ENCODE measurements at regions not wholly inside any gene's neighbourhood (a gene's known extent, or its start where the extent isn't known, plus 50 kb on each side); places are given as distances from the start of the nearest gene placed in this dataset.

DNA sequence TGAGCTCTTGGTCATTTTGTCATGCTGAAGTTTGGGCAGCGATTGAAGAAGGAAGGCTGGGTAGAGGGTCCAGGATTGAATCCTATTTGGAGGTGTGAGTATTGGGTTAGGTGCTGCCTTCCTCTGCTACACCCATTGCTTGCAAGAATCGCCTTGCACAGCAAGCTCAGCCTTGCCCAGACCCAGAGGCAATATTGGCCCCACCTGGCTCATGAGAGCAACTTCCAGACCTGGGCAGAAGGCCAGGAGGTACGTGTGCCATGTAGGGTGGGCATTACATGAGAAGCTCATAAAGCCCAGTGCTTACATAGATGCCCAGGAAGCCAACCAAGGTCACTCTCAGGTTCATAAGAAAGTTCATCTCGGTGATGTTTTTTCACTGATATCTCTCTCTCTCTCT, 718.0 kb downstream of the EFNB2 start:
- Histone ChIP-seq H3K79me1 (ENCODE audit: low read depth, low read length) (no peaks in the 10 kb centered on the region), H4K5ac (ENCODE audit: insufficient read length, low read depth, low read length) (no peak overlapping the region), H2BK15ac (ENCODE audit: low read length) (0 out of 2 replicates have a peak overlapping the region, but pooled peaks have one; percentile 3), H4K20me1 (replicated peaks in 1 of 2; ENCODE audit: control insufficient read depth in 1 of 2, insufficient read depth in 2 of 2, low read length in 2 of 2) (no peaks in the 10 kb centered on the region), H3K27me3 (replicated peaks in 1 of 4; ENCODE audit: control insufficient read depth in 3 of 4, extremely low read depth in 1 of 4, insufficient read depth in 3 of 4, low read length in 3 of 4) (peaks cover 3 to 13% (median 11%) of the 10 kb centered on the region in 4 experiments; a peak in 5 of 7 replicates), H3K4me3 (ENCODE audit: extremely low read depth in 1 of 4, insufficient read depth in 2 of 4, low read depth in 3 of 4, low read length in 4 of 4) (peak overlapping the region in 1 of 4 experiments; percentile 25; a peak in 1 of 8 replicates), H4K8ac (ENCODE audit: extremely low read depth, insufficient read depth, low read length) (no peak overlapping the region), H3K4ac (replicated peaks; ENCODE audit: insufficient read length, low read depth, low read length) (no peak overlapping the region), H3K4me2 (ENCODE audit: insufficient read depth in 1 of 2, low read depth in 2 of 2, low read length in 2 of 2) (peak overlapping the region; percentile 56 to 59), H3K27ac (ENCODE audit: low read depth, low read length) (no peak overlapping the region), H2AFZ (ENCODE audit: low read length) (no peak overlapping the region), H2BK120ac (replicated peaks; ENCODE audit: low read depth, low read length) (no peak overlapping the region), H3K36me3 (ENCODE audit: control insufficient read depth in 2 of 4, insufficient read depth in 4 of 4, low read length in 3 of 4) (no peaks in the 10 kb centered on the region), H3K23ac (ENCODE audit: insufficient read length) (no peak overlapping the region), H3K9me3 (ENCODE audit: insufficient read depth in 2 of 2, low read depth in 1 of 2, low read length in 1 of 2) (no peaks in the 10 kb centered on the region), H3K14ac (ENCODE audit: insufficient read length) (no peak overlapping the region), H2AK5ac (ENCODE audit: low read depth, low read length) (peak overlapping the region; percentile 57; the same call in 1 of the 2 replicates), H2BK12ac (ENCODE audit: low read depth, low read length) (peak overlapping the region; percentile 78; the same call in 1 of the 2 replicates), H2BK5ac (ENCODE audit: low read depth, low read length) (no peak overlapping the region), H3K9ac (replicated peaks in 1 of 4; ENCODE audit: extremely low read depth in 1 of 4, low read depth in 3 of 4, low read length in 3 of 4) (no peak overlapping the region), H4K91ac (replicated peaks; ENCODE audit: insufficient read length, low read length) (no peak overlapping the region), H2BK20ac (ENCODE audit: low read length) (no peak overlapping the region), H3K56ac (replicated peaks; ENCODE audit: insufficient read length, low read depth, low read length) (no peak overlapping the region), H3K18ac (ENCODE audit: extremely low read depth, low read length) (no peak overlapping the region), H3K23me2 (ENCODE audit: low read depth, low read length) (no peaks in the 10 kb centered on the region; the same call in 1 of the 2 replicates), H3K4me1 (replicated peaks in 1 of 4; ENCODE audit: control insufficient read depth in 3 of 4, insufficient read depth in 4 of 4, low read length in 3 of 4) (peaks cover 4 to 10% (median 7%) of the 10 kb centered on the region in 4 experiments; a peak in 6 of 7 replicates), H3K79me2 (ENCODE audit: control insufficient read depth in 1 of 2, insufficient read depth in 2 of 2, low read length in 2 of 2) (no peaks in the 10 kb centered on the region)
- FAIRE-seq (no peak), DNase-seq (ENCODE audit: low read depth in 1 of 2, low spot score in 2 of 2) (no peak)
- WGBS, 2 experiments (ENCODE audit: extremely low coverage in 1 of 2, insufficient coverage in 1 of 2, insufficient read length in 1 of 2, insufficient replicate concordance in 2 of 2, low coverage in 1 of 2, low lambda C conversion rate in 2 of 2, missing lambda C conversion rate in 1 of 2), result 92% methylated on average over 4 of the region's 4 CpGs; no CpG with 5 or more reads in 1 of the 2 experiments
- ChIA-PET POLR2A (ENCODE audit: partially characterized antibody) (no interaction called here), CTCF (ENCODE audit: partially characterized antibody) (interaction anchor here (0.7 to 1.5 kb wide), 2 partner anchors 18 to 164 kb away, joined by 3 to 5 read pairs; no protein-coding TSS in a partner anchor)
- TF ChIP-seq SRF (IDR thresholded peaks at IDR 0.05; ENCODE audit: low read depth, low read length) (no peak), JUND (IDR thresholded peaks at IDR 0.05; ENCODE audit: low read length) (no peak), HDAC2 (IDR thresholded peaks at IDR 0.05; ENCODE audit: borderline replicate concordance in 1 of 2, low read depth in 2 of 2, low read length in 2 of 2) (no peak), GABPA (IDR thresholded peaks at IDR 0.05; ENCODE audit: borderline replicate concordance, insufficient read depth, low read length) (no peak), NRF1 (IDR thresholded peaks at IDR 0.05; ENCODE audit: low read depth, low read length) (no peak), EP300 (IDR thresholded peaks at IDR 0.05; ENCODE audit: borderline replicate concordance in 1 of 2, low read depth in 2 of 2, low read length in 2 of 2) (no peak), SP1 (IDR thresholded peaks at IDR 0.05; ENCODE audit: low read depth, low read length) (no peak), EZH2 (IDR thresholded peaks at IDR 0.05; ENCODE audit: low read depth, low read length, severe bottlenecking) (no peak), YY1 (IDR thresholded peaks at IDR 0.05; ENCODE audit: low read depth, low read length) (no peak), POLR2AphosphoS5 (IDR thresholded peaks at IDR 0.05; ENCODE audit: low read depth, low read length) (no peak), FOSL1 (IDR thresholded peaks at IDR 0.05; ENCODE audit: insufficient read depth, low read depth, low read length) (no peak), SIRT6 (IDR thresholded peaks at IDR 0.05; ENCODE audit: low read length) (no peak), SUZ12 (IDR thresholded peaks at IDR 0.05; ENCODE audit: low read length) (no peak), E2F6 (IDR thresholded peaks at IDR 0.05) (no peak)
